ENCODE measurements at regions not wholly inside any gene's neighbourhood (a gene's known extent, or its start where the extent isn't known, plus 50 kb on each side); places are given as distances from the start of the nearest gene placed in this dataset.

- DNase-seq, result no peak
These were observed 239.9 kb downstream of the ATPSCKMT start for GRCh38 chr5:10009802-10010201.

GRCh38 chr5:9987101-9987500 is 262.6 kb downstream of the ATPSCKMT start:
- DNase-seq, result no peak

- peak; percentile 16 for DNase-seq
These were observed 272.6 kb downstream of the ATPSCKMT start for GRCh38 chr5:9977070-9977469.

- DNase-seq, result no peak
These were observed 273.1 kb downstream of the ATPSCKMT start for GRCh38 chr5:9976621-9977020.

GRCh38 chr5:9972059-9972458 is 277.6 kb downstream of the ATPSCKMT start:
- no peak for DNase-seq

GRCh38 chr5:9971301-9971700 is 278.4 kb downstream of the ATPSCKMT start:
- no peak for DNase-seq

GRCh38 chr5:9958914-9959313 is 290.8 kb downstream of the ATPSCKMT start:
- DNase-seq, result no peak

GRCh38 chr5:9957214-9957613 is 292.5 kb downstream of the ATPSCKMT start:
- DNase-seq, result no peak

- no peak for DNase-seq
These were observed 293.0 kb downstream of the ATPSCKMT start for GRCh38 chr5:9956725-9957124.

- DNase-seq, result no peak
These were observed 294.1 kb downstream of the ATPSCKMT start for GRCh38 chr5:9955586-9955985.

- no peak for DNase-seq
These were observed 294.8 kb downstream of the ATPSCKMT start for GRCh38 chr5:9954869-9955268.

GRCh38 chr5:9953691-9954090 is 296.0 kb downstream of the ATPSCKMT start:
- no peak for DNase-seq

GRCh38 chr5:9951865-9952516 is 297.7 kb downstream of the ATPSCKMT start:
- no peak for DNase-seq

GRCh38 chr5:9947944-9948343 is 301.7 kb downstream of the ATPSCKMT start:
- no peak for DNase-seq

GRCh38 chr5:9947225-9947714 is 302.4 kb downstream of the ATPSCKMT start:
- no peak for DNase-seq

- DNase-seq, result no peak
These were observed 302.6 kb upstream of the TAS2R1 start for GRCh38 chr5:9932770-9933169.

GRCh38 chr5:9930156-9930555 is 300.0 kb upstream of the TAS2R1 start:
- no peak for DNase-seq

- no peak for DNase-seq
These were observed 298.2 kb upstream of the TAS2R1 start for GRCh38 chr5:9928326-9928725.

GRCh38 chr5:9927521-9927997 is 297.4 kb upstream of the TAS2R1 start:
- DNase-seq, result no peak

- DNase-seq, result no peak
These were observed 297.0 kb upstream of the TAS2R1 start for GRCh38 chr5:9927106-9927505.

GRCh38 chr5:9924614-9925013 is 294.5 kb upstream of the TAS2R1 start:
- DNase-seq, result no peak

GRCh38 chr5:9922719-9923118 is 292.6 kb upstream of the TAS2R1 start:
- DNase-seq, result no peak

- no peak for DNase-seq
These were observed 290.5 kb upstream of the TAS2R1 start for GRCh38 chr5:9920697-9921096.

GRCh38 chr5:9919306-9920030 is 289.3 kb upstream of the TAS2R1 start:
- no peak for DNase-seq

All from NCI-H774 (cell line).